ENCODE measurements at regions not wholly inside any gene's neighbourhood (a gene's known extent, or its start where the extent isn't known, plus 50 kb on each side); places are given as distances from the start of the nearest gene placed in this dataset.

DNA sequence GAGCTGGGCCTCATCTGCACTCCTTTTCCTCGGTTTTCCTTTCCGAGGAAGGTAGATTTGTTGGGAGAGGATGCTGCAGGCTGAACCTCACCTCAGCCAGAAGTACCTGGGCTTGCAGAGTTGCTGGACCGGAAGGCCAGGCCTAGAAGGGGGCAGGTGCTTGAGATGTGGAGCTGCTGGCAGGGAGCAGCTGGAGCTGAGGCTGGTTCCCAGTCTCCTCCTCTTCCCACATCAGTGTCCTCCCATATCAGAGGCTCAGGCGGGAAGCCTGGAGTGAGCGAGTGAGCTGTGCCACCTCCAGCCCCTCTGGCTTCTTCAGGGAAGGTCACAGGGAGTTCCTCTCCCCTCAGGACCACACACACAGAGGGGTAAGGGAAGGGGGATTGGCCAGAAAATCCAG lies 259.4 kb downstream of the GADD45G start:
- DNase-seq (ENCODE audit: low spot score), result no peak

DNA sequence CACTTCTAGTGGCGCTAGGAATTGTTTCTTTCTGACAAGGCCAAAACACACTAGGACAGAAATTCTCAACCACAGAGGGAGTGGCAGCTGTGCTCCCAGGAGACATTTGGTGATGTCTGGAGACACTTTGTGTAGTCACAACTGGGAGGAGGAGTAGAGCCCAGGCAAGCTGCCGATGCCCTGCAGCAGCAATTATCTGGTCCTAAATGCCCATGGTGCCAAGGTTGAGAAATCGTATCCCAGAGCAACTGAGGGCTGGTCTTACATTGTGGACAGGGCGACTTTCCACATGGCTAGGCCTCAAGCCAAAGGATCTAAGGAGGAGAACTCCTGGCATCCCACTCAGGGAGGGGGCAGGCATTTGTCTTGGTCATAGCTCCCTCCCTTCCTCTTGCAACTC lies 259.9 kb downstream of the GADD45G start:
- DNase-seq (ENCODE audit: low spot score), result no peak

DNA sequence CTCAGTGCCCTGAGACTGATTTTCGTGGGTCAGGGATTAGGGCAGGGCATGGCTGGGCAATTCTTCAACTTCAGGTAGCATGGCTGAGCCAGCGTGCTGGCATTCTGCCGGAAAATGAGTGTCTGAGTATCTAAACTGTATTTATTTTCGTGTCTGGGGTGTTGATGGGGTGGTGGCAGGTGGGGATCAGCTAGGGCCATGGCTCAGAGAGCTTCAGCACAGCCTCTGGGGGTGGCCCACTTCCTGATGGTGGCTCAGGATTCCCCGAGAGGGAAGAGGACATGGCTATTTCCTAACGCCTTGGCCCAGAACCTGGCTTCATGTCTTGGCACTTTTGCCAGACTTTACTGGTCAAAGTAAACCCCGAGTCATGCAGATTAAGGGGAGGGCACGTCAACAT lies 260.5 kb downstream of the GADD45G start:
- no peak for DNase-seq (ENCODE audit: low spot score)

DNA sequence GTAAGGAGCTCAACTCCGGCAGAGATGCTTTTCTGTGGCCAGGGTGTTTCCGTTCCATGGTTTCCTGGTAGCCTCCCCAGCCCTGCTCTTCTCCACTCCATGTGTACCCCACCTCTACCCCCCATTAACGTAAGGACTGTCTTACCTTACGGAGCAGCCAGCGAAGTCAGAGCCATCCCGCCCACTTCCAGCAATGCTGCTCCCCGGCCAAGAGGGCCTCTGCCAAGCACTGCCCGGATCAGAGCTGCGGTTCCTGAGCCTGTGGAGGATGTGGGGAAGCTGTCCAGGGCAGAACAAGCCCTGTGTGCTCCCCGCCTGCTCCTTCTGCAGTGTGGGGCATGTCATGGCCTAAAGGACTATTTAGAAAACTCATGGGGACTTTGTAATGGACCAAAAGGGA lies 261.2 kb downstream of the GADD45G start:
- no peak for DNase-seq (ENCODE audit: low spot score)

DNA sequence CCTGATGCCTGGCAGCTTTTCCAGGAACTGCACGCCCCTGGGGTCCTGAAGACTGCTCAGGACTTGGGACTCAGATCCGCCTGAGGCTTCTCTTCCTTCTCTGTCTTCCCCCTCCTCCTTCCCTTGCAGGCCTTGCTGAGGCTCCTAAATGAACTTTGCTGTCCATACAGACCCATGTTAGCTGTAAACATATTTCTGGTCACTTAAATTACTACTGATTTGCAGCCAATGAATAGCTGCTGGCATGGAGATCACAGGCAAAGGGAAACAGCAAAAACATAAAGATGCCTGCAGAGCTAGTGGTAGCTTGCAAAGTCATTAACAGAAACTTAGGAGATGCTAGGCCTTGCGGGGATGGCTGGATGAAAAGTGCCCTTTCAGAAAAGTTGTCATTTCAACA lies 261.9 kb downstream of the GADD45G start:
- DNase-seq (ENCODE audit: low spot score), result no peak

- no peak for DNase-seq (ENCODE audit: low spot score)
These were observed 263.3 kb downstream of the GADD45G start for GRCh38 chr9:89868100-89868499.

GRCh38 chr9:89869793-89870580 lies 265.2 kb downstream of the GADD45G start:
- no peak for DNase-seq (ENCODE audit: low spot score)

- DNase-seq (ENCODE audit: low spot score), result no peak
These were observed 267.1 kb downstream of the GADD45G start for GRCh38 chr9:89871871-89872331.

DNA sequence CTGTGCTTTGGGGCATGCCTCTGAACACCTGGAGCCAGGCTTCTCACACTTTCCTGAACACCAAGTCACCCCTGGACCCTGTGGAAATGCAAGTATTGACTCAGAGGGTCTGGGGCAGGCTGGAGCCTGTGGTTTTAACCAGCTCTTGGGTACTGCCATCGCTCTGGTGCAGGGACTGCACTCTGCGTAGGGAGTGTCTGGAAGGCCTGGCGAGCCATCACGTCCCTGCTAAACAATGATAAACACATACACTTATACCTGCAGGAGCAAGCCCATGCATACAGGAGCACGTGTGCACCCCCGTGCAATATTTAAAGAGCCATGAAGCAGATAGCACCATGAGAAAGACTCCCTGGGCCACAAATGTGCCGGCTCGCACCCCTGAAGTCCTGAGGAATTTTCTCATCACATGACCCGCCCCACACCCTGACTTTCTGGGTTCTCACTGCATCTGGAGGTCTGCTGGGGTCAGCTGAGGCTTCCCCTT lies 267.7 kb downstream of the GADD45G start:
- peak; percentile 9 for DNase-seq (ENCODE audit: low spot score)

DNA sequence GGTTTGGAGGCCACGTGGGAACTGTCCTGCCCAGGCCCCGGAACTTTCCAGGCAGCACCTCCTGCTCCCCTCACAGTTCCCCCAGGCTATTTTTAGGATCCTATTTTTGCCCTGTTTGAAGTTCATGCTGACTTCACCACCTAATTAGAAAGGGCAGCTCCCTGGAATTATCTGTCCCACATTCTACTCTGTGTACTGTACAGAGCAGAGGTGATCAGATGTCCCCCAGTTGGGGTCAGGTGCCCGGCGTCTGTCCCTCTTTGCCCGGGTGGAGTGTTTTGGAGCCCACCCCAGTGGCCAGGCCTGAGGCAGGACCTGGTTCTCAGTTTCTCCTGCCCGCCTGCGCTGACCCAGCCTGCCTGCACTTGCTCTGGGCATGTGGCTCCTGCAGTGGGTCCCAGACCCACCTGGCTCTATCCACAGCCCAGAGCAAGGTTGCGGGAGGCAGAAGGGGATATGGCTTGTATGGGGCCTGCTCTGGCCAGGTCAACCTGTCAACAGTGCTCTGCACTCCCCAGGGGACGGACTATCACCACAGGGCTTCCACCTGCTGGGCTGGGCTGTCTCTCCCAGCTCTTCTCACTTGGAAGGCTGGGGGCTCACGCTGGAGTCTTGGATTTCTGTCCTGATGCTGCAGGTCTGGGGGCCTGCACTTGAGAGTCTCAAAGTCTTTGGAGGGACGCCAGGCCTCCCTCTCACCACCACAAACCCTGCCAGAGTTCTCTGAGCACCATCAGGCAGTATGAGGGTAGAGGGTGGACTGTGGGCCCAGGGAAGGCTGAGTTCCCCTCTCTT lies 268.3 kb downstream of the GADD45G start:
- peak; percentile 20 for DNase-seq (ENCODE audit: low spot score)

GRCh38 chr9:89873801-89874200 lies 269.0 kb downstream of the GADD45G start:
- DNase-seq (ENCODE audit: low spot score), result no peak

- DNase-seq (ENCODE audit: low spot score), result no peak
These were observed 269.8 kb downstream of the GADD45G start for GRCh38 chr9:89874351-89875321.

- DNase-seq (ENCODE audit: low spot score), result no peak
These were observed 272.5 kb downstream of the GADD45G start for GRCh38 chr9:89877051-89878002.

GRCh38 chr9:89878003-89878411 lies 273.2 kb downstream of the GADD45G start:
- DNase-seq (ENCODE audit: low spot score), result no peak

GRCh38 chr9:89878687-89879086 lies 273.9 kb downstream of the GADD45G start:
- DNase-seq (ENCODE audit: low spot score), result no peak

DNA sequence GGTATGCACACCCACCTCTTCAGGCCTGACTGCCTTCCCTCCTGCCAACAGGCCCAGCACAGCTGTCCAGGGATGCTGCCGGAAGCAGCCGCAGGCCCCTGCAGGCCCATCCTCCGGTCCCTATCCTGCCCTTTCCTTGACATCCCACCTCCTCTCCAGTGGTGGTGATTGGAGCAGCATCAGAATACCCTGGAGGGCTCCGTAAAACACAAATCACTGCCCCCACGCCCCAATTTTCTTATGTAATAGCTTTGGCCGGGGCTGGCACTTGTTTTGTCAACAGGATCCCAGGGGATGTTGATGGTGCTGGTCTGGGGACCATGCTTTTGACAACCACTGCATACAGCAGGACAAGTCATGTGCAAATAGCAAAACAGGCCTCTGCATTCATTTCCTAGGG lies 274.5 kb downstream of the GADD45G start:
- DNase-seq (ENCODE audit: low spot score), result no peak

- DNase-seq (ENCODE audit: low spot score), result no peak
These were observed 274.9 kb downstream of the GADD45G start for GRCh38 chr9:89879701-89880100.

GRCh38 chr9:89880161-89880560 lies 275.3 kb downstream of the GADD45G start:
- no peak for DNase-seq (ENCODE audit: low spot score)

DNA sequence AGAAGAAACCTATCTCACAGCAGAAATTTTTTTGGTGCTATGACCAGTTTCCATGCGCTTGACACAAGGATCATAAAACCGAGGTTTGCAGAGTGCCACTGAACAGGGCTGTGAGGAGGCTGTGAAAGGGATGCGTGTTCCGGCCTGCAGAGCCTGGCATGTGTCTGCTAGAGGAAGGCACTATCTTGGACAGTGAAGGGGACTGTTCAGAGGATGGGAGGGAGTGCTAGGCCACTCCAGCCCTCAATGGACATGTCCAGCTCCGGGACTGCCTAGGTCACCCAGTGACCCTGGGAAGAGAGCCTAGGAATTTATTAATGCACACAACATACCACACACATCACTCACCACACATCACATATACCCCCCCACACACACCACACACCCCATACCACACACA lies 275.9 kb downstream of the GADD45G start:
- no peak for DNase-seq (ENCODE audit: low spot score)

GRCh38 chr9:89881431-89881830 lies 276.6 kb downstream of the GADD45G start:
- no peak for DNase-seq (ENCODE audit: low spot score)

GRCh38 chr9:89882930-89883361 lies 278.1 kb downstream of the GADD45G start:
- DNase-seq (ENCODE audit: low spot score), result no peak

Data from D341Med (cell line).